K562 (cell line): ENCODE measurements at regions not wholly inside any gene's neighbourhood (a gene's known extent, or its start where the extent isn't known, plus 50 kb on each side); places are given as distances from the start of the nearest gene placed in this dataset.
A peak's percentile ranks its signal among the peaks of the same experiment; 100 is the strongest.

Experiments
- DNMT1 ChIP-seq: fragments of 450-650 bp; IDR thresholded peaks from 2 replicates; pipeline ENCODE4 v1.6.1; 2016; ENCODE audit warnings: antibody characterized with exemption, mild to moderate bottlenecking
- FOS ChIP-seq: IDR thresholded peaks from 3 replicates; pipeline ENCODE4 v1.6.1; 2011; ENCODE audit not compliant: insufficient read length; ENCODE audit errors: extremely low read depth
- HBP1 ChIP-seq: fragments of 450-650 bp; formaldehyde crosslinking; IDR thresholded peaks from 2 replicates; pipeline ENCODE4 v1.4.0; 2022; ENCODE audit warnings: missing genetic modification characterization
- HINFP ChIP-seq: fragments of 450-650 bp; conservative IDR thresholded peaks from 2 replicates; pipeline ENCODE4 v1.6.1; 2016; ENCODE audit warnings: missing genetic modification characterization, low read depth, mild to moderate bottlenecking, control low read depth, missing compliant biosample characterization
- LEF1 ChIP-seq: fragments of 450-650 bp; IDR thresholded peaks from 2 replicates; pipeline ENCODE4 v1.6.1; 2016; ENCODE audit warnings: mild to moderate bottlenecking
- MEF2D ChIP-seq: conservative IDR thresholded peaks from 2 replicates; pipeline ENCODE4 v1.6.1; 2016; ENCODE audit warnings: low read depth, missing genetic modification characterization, missing compliant biosample characterization
- MLLT1 ChIP-seq, 2 experiments: fragments of 450-650 bp; IDR thresholded peaks; 2 replicates each; pipeline ENCODE4 v1.6.1; 2016
- NR2C2 ChIP-seq, 2 experiments: fragments of 200-800 bp in 1 of 2; sonication (Bioruptor generic) in 1 of 2; sonication (generic) in 1 of 2; formaldehyde crosslinking in 1 of 2; IDR thresholded peaks; 2 replicates each; pipeline versions ENCODE4 v1.6.1 to v1.8.0; 2016 to 2022; ENCODE audit warnings: mild to moderate bottlenecking in 1 of 2, missing compliant biosample characterization in 1 of 2, missing genetic modification characterization in 1 of 2, missing genetic modification reagents in 1 of 2
- PML ChIP-seq: IDR thresholded peaks from 2 replicates; pipeline ENCODE4 v1.6.1; 2012; ENCODE audit warnings: low read length, inconsistent platforms
- SAP30 ChIP-seq: fragments of 200-600 bp; sonication (generic); IDR thresholded peaks from 2 replicates; pipeline ENCODE4 v1.6.1; 2012; ENCODE audit warnings: borderline replicate concordance, low read depth, mild to moderate bottlenecking, moderate library complexity, low read length, control low read depth, inconsistent platforms; ENCODE audit not compliant: insufficient read depth, poor library complexity, severe bottlenecking
- SMAD4 ChIP-seq: fragments of 250-450 bp; sonication (Bioruptor Pico); conservative IDR thresholded peaks from 2 replicates; pipeline ENCODE4 v1.8.0; 2021; ENCODE audit warnings: inconsistent platforms, mild to moderate bottlenecking, moderate library complexity
- TCF15 ChIP-seq: fragments of 250-450 bp; sonication (Bioruptor Pico); IDR thresholded peaks from 2 replicates; pipeline ENCODE4 v1.8.0; 2022; ENCODE audit warnings: moderate library complexity, mild to moderate bottlenecking, inconsistent platforms
- TSHZ1 ChIP-seq: fragments of 250-450 bp; sonication (Bioruptor Pico); IDR thresholded peaks from 2 replicates; pipeline ENCODE4 v1.4.0; 2020; ENCODE audit warnings: mild to moderate bottlenecking, moderate library complexity
- XRCC3 ChIP-seq: fragments of 450-650 bp; IDR thresholded peaks from 2 replicates; pipeline ENCODE4 v1.6.1; 2017; ENCODE audit warnings: mild to moderate bottlenecking, moderate library complexity
- ZNF232 ChIP-seq: sonication (generic); formaldehyde crosslinking; IDR thresholded peaks from 2 replicates; pipeline ENCODE4 v1.8.0; 2022; ENCODE audit warnings: mild to moderate bottlenecking, missing genetic modification reagents
- ZNF512 ChIP-seq: IDR thresholded peaks from 2 replicates; pipeline ENCODE4 v1.6.1; 2016; ENCODE audit warnings: missing genetic modification characterization, missing compliant biosample characterization
- ZNF780A ChIP-seq: fragments of 250-450 bp; sonication (Bioruptor Pico); IDR thresholded peaks from 2 replicates; pipeline ENCODE4 v1.5.0; 2021; ENCODE audit warnings: mild to moderate bottlenecking

GRCh38 chr4:186845137-186845842 lies 121.6 kb upstream of the FAT1 start (continued):
- no peak for TF ChIP-seq ZNF512
- TF ChIP-seq TCF15, result no peak
- peak; percentile 35 to 53; a peak in 2 of 4 replicates for TF ChIP-seq MLLT1 (IDR thresholded peaks at IDR 0.05)
- peak; percentile 86 for TF ChIP-seq LEF1
- no peak; the same call in 1 of the 2 replicates for TF ChIP-seq PML
- TF ChIP-seq HBP1 (CRISPR knock-in tag), result 0 out of 2 replicates have a peak, but pooled peaks have one; percentile 60
- no peak for TF ChIP-seq ZNF780A
- peak; percentile 42 for TF ChIP-seq FOS
- TF ChIP-seq DNMT1, result no peak
- TF ChIP-seq NR2C2 (CRISPR knock-in tag; IDR thresholded peaks at IDR 0.05), result no peak
- peak; percentile 50 for TF ChIP-seq NR2C2 (tag; IDR thresholded peaks at IDR 0.05)
- no peak for TF ChIP-seq TSHZ1 (CRISPR knock-in tag)
- no peak for TF ChIP-seq ZNF232
- no peak for TF ChIP-seq SAP30
- peak; percentile 76 for TF ChIP-seq SMAD4
- no peak for TF ChIP-seq HINFP (tag)
- no peak for TF ChIP-seq XRCC3
- TF ChIP-seq MEF2D (tag), result peak; percentile 81
